ENCODE measurements at regions not wholly inside any gene's neighbourhood (a gene's known extent, or its start where the extent isn't known, plus 50 kb on each side); places are given as distances from the start of the nearest gene placed in this dataset.

DNA sequence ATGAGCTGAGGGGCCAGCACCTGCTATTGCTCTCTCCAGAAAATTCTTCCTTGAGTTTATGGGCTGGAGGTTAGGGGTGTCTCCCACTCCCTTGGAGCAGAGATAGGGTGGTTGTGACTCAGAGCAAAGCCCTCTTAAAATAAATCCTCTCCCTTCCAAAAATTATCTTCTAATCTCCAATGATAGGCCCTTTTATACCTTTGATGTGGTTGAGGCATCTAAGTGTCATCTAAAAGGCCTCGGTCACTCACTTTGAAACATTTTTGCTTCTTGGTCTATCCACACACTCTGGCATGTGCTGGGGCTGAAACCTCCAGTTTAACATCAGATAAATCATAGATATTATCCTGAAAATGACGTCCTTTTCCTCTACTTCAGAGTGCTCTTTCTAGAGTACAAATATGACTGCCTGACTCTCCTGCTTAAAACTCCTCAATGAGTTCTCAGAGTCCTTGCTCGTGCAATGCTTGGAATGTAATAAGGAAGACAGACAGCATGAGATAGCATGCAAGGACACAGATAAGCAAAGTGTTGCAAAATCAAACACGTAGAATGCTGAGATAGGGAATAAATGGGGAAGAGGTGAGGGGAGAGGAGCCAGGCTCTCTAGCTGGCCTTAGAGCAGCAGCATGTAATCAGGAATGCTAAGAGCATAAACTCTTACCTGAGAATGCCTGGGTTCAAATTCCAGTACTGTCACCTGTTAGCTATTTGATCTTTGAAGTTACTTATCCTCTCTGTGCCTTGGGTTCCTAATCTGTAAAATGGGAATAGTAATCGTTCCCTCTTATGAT lies 374.1 kb upstream of the CITED2 start:
- WGBS: 46% methylated on average over 5 of the region's 5 CpGs
- Histone ChIP-seq H3K27ac (no peak overlapping the region), H3K9me3 (no peaks in the 10 kb centered on the region), H3K4me3 (no peak overlapping the region), H3K36me3 (no peaks in the 10 kb centered on the region), H3K4me1 (replicated peaks) (no peaks in the 10 kb centered on the region), H3K27me3 (replicated peaks; ENCODE audit: insufficient read depth) (no peaks in the 10 kb centered on the region)
- no peak for DNase-seq (ENCODE audit: low spot score)
- intact Hi-C loops (cut with DNase I): no loop called here
- no peak for TF ChIP-seq POLR2AphosphoS5 (IDR thresholded peaks at IDR 0.05)

DNA sequence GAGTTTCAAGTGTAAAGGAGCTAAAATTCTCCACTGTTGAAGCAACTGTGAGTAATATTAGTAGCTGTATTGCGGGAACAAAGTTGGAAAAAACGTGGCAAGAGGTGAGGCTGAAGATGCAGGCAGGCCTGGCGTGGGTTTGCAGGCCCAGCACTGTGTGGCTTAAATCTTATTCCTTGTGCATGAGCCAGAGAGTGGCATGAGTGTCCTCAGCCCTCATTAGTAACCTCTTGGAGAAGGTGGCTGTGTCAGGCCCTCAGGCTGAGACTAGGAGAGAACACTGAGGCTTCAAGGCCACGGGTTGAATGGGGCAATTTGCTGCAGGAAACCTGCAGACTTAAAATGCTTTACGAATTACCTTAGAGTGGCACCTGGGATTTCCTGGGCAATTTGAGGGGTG lies 372.7 kb upstream of the CITED2 start:
- intact Hi-C loops (cut with DNase I): no loop called here
- H3K9me3 ChIP-seq: no peaks in the 10 kb centered on the region
- no peaks in the 10 kb centered on the region for H3K4me1 ChIP-seq (replicated peaks)
- H3K27me3 ChIP-seq (replicated peaks; ENCODE audit: insufficient read depth): no peaks in the 10 kb centered on the region
- H3K27ac ChIP-seq: no peak overlapping the region
- no peak for DNase-seq (ENCODE audit: low spot score)
- TF ChIP-seq POLR2AphosphoS5 (IDR thresholded peaks at IDR 0.05): no peak
- no peak for TF ChIP-seq POLR2A (IDR thresholded peaks at IDR 0.05)
- TF ChIP-seq, protein P1, sequence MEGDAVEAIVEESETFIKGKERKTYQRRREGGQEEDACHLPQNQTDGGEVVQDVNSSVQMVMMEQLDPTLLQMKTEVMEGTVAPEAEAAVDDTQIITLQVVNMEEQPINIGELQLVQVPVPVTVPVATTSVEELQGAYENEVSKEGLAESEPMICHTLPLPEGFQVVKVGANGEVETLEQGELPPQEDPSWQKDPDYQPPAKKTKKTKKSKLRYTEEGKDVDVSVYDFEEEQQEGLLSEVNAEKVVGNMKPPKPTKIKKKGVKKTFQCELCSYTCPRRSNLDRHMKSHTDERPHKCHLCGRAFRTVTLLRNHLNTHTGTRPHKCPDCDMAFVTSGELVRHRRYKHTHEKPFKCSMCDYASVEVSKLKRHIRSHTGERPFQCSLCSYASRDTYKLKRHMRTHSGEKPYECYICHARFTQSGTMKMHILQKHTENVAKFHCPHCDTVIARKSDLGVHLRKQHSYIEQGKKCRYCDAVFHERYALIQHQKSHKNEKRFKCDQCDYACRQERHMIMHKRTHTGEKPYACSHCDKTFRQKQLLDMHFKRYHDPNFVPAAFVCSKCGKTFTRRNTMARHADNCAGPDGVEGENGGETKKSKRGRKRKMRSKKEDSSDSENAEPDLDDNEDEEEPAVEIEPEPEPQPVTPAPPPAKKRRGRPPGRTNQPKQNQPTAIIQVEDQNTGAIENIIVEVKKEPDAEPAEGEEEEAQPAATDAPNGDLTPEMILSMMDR (IDR thresholded peaks at IDR 0.05): no peak
- H3K36me3 ChIP-seq: no peaks in the 10 kb centered on the region
- H3K4me3 ChIP-seq: no peak overlapping the region
- 98% methylated on average over 5 of the region's 5 CpGs for WGBS

DNA sequence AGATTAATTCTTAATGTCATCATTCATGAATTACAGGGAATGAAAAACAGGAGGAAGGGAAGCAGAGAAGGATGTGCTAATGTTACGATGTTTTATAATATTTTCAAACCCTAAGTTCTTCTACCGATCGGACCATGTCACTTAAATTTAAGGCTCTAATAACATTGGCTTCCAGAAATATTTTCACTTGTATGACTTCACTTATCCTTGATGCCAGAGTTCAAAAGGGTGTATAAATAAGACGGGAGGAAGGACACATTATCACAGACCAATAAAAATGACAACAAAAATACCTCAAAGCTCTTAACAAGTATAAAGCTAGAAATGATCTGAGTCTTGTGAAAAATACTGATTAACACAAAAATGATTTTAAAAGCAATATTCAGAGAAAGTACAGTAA lies 370.4 kb upstream of the CITED2 start:
- no peak overlapping the region for H3K4me3 ChIP-seq
- TF ChIP-seq, protein P1 (IDR thresholded peaks at IDR 0.05): no peak
- TF ChIP-seq POLR2A (IDR thresholded peaks at IDR 0.05): no peak
- TF ChIP-seq POLR2AphosphoS5 (IDR thresholded peaks at IDR 0.05): no peak
- no peaks in the 10 kb centered on the region for H3K9me3 ChIP-seq
- no peak for DNase-seq (ENCODE audit: low spot score)
- no peaks in the 10 kb centered on the region for H3K4me1 ChIP-seq (replicated peaks)
- no peak overlapping the region for H3K27ac ChIP-seq
- intact Hi-C loops (cut with DNase I): no loop called here
- WGBS: 28% methylated on average over 4 of the region's 4 CpGs
- H3K36me3 ChIP-seq: no peaks in the 10 kb centered on the region
- H3K27me3 ChIP-seq (replicated peaks; ENCODE audit: insufficient read depth): no peaks in the 10 kb centered on the region

DNA sequence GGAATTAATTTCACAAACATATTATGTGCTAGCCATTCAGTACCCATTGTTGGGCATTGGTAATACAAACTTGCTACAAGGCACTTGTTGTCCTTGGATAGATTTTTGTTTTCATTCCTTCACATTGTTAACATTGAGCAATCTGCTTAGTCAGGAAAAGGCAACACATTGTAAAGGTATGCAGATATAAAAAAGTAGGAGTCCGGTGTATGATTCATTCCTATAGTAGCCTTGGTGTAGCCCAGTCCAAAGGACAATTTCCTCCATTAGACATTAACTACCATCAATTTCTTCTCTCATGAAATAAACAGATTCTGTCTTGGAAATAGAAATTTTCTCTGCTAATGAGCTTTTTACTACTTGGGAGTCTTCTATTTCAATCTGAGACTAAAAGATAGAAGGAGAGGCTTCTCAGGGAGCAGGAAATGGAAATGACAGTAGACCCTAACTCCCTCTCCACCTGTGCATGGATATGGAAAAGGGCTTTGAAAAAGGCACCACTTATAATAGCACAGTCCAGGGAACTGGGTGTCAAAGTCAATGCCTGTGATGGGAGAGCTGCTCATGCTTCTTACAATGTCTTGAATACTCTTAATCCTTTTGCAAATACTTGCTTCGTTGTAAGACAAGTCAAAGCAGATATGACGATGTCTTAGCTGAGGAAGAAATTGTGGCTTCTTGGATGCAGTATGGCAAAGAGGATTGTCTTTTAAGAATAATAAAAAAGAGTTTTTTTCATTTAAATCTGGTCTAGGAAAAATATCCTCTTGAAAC lies 369.4 kb upstream of the CITED2 start:
- TF ChIP-seq, protein P1 (IDR thresholded peaks at IDR 0.05): no peak
- TF ChIP-seq POLR2AphosphoS5 (IDR thresholded peaks at IDR 0.05): peak; percentile 72
- no peak for TF ChIP-seq POLR2A (IDR thresholded peaks at IDR 0.05)
- 54% methylated on average over 3 of the region's 3 CpGs for WGBS
- Histone ChIP-seq H3K4me3 (no peak overlapping the region), H3K4me1 (replicated peaks) (no peaks in the 10 kb centered on the region), H3K27me3 (replicated peaks; ENCODE audit: insufficient read depth) (no peaks in the 10 kb centered on the region), H3K27ac (no peak overlapping the region), H3K9me3 (no peaks in the 10 kb centered on the region), H3K36me3 (no peaks in the 10 kb centered on the region)
- intact Hi-C loops (cut with DNase I): no loop called here
- no peak for DNase-seq (ENCODE audit: low spot score)

DNA sequence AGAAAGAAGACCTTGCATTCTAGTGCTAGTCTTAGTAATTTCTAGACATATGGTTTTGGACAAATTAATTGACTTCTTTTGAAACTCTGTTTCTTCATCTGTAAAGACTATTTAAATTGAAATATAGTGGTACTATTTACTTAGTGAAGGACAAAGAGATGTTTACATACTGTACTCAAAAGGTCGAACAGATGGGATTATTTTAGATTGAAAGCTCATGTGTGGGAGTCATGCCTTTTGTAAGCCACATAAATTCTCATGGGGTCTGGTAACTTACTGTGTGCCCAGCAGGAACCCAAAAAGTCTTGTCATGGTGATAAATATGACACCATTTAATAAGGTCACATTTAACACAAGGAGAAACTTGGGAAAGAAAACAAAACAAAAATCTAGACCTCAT lies 368.2 kb upstream of the CITED2 start:
- intact Hi-C loops (cut with DNase I): no loop called here
- no peaks in the 10 kb centered on the region for H3K9me3 ChIP-seq
- 33% methylated on average over 1 of the region's 1 CpG for WGBS

More for the DNA sequence above, 368.2 kb upstream of the CITED2 start:
- TF ChIP-seq, protein P1 (IDR thresholded peaks at IDR 0.05): no peak
- TF ChIP-seq POLR2A (IDR thresholded peaks at IDR 0.05) (no peak), POLR2AphosphoS5 (IDR thresholded peaks at IDR 0.05) (no peak)
- no peak for DNase-seq (ENCODE audit: low spot score)
- Histone ChIP-seq H3K4me1 (replicated peaks) (no peaks in the 10 kb centered on the region), H3K27me3 (replicated peaks; ENCODE audit: insufficient read depth) (no peaks in the 10 kb centered on the region), H3K27ac (no peak overlapping the region), H3K36me3 (no peaks in the 10 kb centered on the region), H3K4me3 (no peak overlapping the region)
